Heart right ventricle (tissue), 16 donors: ENCODE measurements at regions not wholly inside any gene's neighbourhood (a gene's known extent, or its start where the extent isn't known, plus 50 kb on each side); places are given as distances from the start of the nearest gene placed in this dataset.

Source experiments
- ATAC-seq, 8 donors: fragments of 200-7000 bp; cut with Tn5 transposase; one replicate each; pipeline ENCODE4 v1.9.1; 2020; ENCODE audit warnings: mild to moderate bottlenecking in 8 of 8, moderate library complexity in 8 of 8, moderate number of reproducible peaks in 1 of 8
- DNase-seq, 2 donors: peaks; one replicate each; pipeline ENCODE4 v3.0.0-alpha.2; 2020
- H3K27ac ChIP-seq, 10 donors: fragments of 200-600 bp; sonication (generic) in 2 of 10; one replicate each; pipeline versions ENCODE4 v1.5.0 to v1.8.0; 2020 to 2022; ENCODE audit warnings: mild to moderate bottlenecking in 3 of 10
- H3K27me3 ChIP-seq, 7 donors: fragments of 200-600 bp; one replicate each; pipeline ENCODE4 v1.8.0; 2021 to 2022; ENCODE audit warnings: mild to moderate bottlenecking in 2 of 7
- H3K36me3 ChIP-seq, 9 donors: fragments of 200-600 bp; sonication (generic) in 1 of 9; one replicate each; pipeline versions ENCODE4 v1.5.0 to v1.8.0; 2020 to 2022; ENCODE audit warnings: mild to moderate bottlenecking in 2 of 9
- H3K4me1 ChIP-seq, 9 donors: fragments of 200-600 bp; sonication (generic) in 1 of 9; one replicate each; pipeline versions ENCODE4 v1.5.0 to v1.8.0; 2020 to 2022; ENCODE audit warnings: mild to moderate bottlenecking in 4 of 9
- H3K4me3 ChIP-seq, 10 donors: fragments of 200-600 bp; sonication (generic) in 2 of 10; one replicate each; pipeline versions ENCODE4 v1.5.0 to v1.8.0; 2020 to 2022; ENCODE audit warnings: mild to moderate bottlenecking in 7 of 10, moderate library complexity in 2 of 10
- H3K9me3 ChIP-seq, 11 donors: fragments of 200-600 bp in 10 of 11; sonication (generic) in 2 of 11; one replicate each; pipeline versions ENCODE4 v1.5.0 to v1.8.0; 2013 to 2022; ENCODE audit warnings: mild to moderate bottlenecking in 2 of 11, control low read depth in 1 of 11, moderate library complexity in 1 of 11
- WGBS, 2 donors: extraction: QIAGEN DNeasy Blood & Tissue Kit; methylation state at CpG; one replicate each; pipeline ENCODE4 v1.1.7; 2013; ENCODE audit warnings: inconsistent platforms in 1 of 2; 5-methylcytosine and 5-hydroxymethylcytosine counted together
- intact Hi-C, 10 donors: fragments of 100-400 bp; cut with DNase I; formaldehyde crosslinking; loops; one replicate each; pipeline versions ENCODE4 v1.11.1 to v1.14.2; 2022
- TF ChIP-seq, protein P1 (sequence below), 9 donors: fragments of 200-600 bp; sonication (generic) in 2 of 9; IDR thresholded peaks; one replicate each; pipeline versions ENCODE4 v1.5.0 to v1.8.0; 2021 to 2022; ENCODE audit warnings: antibody characterized with exemption in 9 of 9, mild to moderate bottlenecking in 5 of 9, moderate library complexity in 1 of 9
- donor health status: Arrhythmogenic right ventricular cardiomyopathy.
- donor health status: ischemic (EF 13 %, LVEDD 7.1; RV severe dilation, severe dysfunction).
- donor health status: healthy with polysubstance abuse.
- donor health status: DM: no; HTN: yes; CAD: no.
- donor health status: DM: no; HTN: no; CAD: no.
- donor health status: ischemic (EF 25% LVEDD 6.9; RV normal size, moderate dysfunction).
- donor health status: ischemic (EF 25% LVEDD 5.7; RV mildly dilated, moderate dysfunction).
- donor health status: healthy.
- donor health status: DM: yes; HTN: yes; CAD: no.
- donor health status: Ischemic cardiomyopathy.
- donor health status: ischemic (EF 35%, LVEDD 5.7; RV mildly dilated, moderate dysfunction).
- donor health status: nonischemic (EF 11% LVEDD 7.7; RV severe dilation, severe dysfunction).
- donor health status: DM: yes; HTN: yes; CAD: no.
- donor health status: PGD.
- donor health status: ischemic (EF 29% LVEDD 5.4; RV normal size, mild dysfunction).
- donor health status: nonischemic (EF 23%, LVEDD 6.1; RV moderate dilation, normal function).

GRCh38 chr3:181839916-181840297, 128.2 kb downstream of the SOX2 start:
- 68 to 73% methylated on average over 3 of the region's 3 CpGs for WGBS, 2 donors
- TF ChIP-seq, protein P1, sequence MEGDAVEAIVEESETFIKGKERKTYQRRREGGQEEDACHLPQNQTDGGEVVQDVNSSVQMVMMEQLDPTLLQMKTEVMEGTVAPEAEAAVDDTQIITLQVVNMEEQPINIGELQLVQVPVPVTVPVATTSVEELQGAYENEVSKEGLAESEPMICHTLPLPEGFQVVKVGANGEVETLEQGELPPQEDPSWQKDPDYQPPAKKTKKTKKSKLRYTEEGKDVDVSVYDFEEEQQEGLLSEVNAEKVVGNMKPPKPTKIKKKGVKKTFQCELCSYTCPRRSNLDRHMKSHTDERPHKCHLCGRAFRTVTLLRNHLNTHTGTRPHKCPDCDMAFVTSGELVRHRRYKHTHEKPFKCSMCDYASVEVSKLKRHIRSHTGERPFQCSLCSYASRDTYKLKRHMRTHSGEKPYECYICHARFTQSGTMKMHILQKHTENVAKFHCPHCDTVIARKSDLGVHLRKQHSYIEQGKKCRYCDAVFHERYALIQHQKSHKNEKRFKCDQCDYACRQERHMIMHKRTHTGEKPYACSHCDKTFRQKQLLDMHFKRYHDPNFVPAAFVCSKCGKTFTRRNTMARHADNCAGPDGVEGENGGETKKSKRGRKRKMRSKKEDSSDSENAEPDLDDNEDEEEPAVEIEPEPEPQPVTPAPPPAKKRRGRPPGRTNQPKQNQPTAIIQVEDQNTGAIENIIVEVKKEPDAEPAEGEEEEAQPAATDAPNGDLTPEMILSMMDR (IDR thresholded peaks at IDR 0.05), result no peak
- Histone ChIP-seq H3K27me3 (peaks cover 0 to 4% (median 0%) of the 10 kb centered on the region in 7 donors), H3K36me3 (no peaks in the 10 kb centered on the region), H3K4me1 (no peaks in the 10 kb centered on the region), H3K4me3 (no peak overlapping the region), H3K9me3 (no peaks in the 10 kb centered on the region), H3K27ac (no peak overlapping the region)
- DNase-seq, result no peak
- intact Hi-C loops, result no loop called here
- no peak for ATAC-seq

GRCh38 chr3:181844211-181844610, 132.5 kb downstream of the SOX2 start:
- TF ChIP-seq, protein P1 (IDR thresholded peaks at IDR 0.05), result no peak
- Histone ChIP-seq H3K27me3 (peaks cover 0 to 3% (median 0%) of the 10 kb centered on the region in 7 donors), H3K27ac (no peak overlapping the region), H3K4me3 (no peak overlapping the region), H3K36me3 (no peaks in the 10 kb centered on the region), H3K9me3 (no peaks in the 10 kb centered on the region), H3K4me1 (no peaks in the 10 kb centered on the region)
- intact Hi-C loops, result no loop called here
- ATAC-seq (no peak), DNase-seq (no peak)
- 72 to 73% methylated on average over 3 of the region's 3 CpGs for WGBS, 2 donors

DNA sequence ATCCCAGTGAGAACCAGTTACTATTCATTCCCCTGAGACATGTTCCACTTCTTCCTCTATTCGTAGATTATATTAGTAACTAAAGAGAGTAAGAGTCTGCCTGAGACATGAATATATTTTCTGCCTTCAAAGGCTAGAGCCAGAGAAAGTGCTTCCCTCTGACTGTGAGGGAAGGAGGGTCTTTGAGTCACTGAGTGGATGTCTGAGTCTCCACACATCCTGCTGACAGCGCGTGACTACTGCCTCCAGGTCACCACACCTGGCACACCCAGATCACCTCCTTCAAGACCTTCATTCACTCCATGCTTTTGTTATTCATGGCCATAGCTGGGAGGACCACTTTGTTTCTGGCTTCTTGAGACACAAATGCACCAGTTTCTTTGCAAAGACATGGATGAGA, 135.6 kb downstream of the SOX2 start:
- TF ChIP-seq, protein P1 (IDR thresholded peaks at IDR 0.05), result no peak
- Histone ChIP-seq H3K4me3 (no peak overlapping the region), H3K36me3 (no peaks in the 10 kb centered on the region), H3K27ac (no peak overlapping the region), H3K27me3 (peaks cover 0 to 3% (median 0%) of the 10 kb centered on the region in 7 donors), H3K4me1 (no peaks in the 10 kb centered on the region), H3K9me3 (no peaks in the 10 kb centered on the region)
- intact Hi-C loops, result no loop called here
- ATAC-seq, result no peak
- no peak for DNase-seq
- 87 to 92% methylated on average over 3 of the region's 3 CpGs for WGBS, 2 donors

GRCh38 chr3:181851063-181851462, 139.3 kb downstream of the SOX2 start:
- H3K27ac ChIP-seq, result no peak overlapping the region
- no peak for DNase-seq
- H3K9me3 ChIP-seq, result peaks cover 0 to 5% (median 0%) of the 10 kb centered on the region in 11 donors
- intact Hi-C loops, result no loop called here
- no peak for ATAC-seq
- TF ChIP-seq, protein P1 (IDR thresholded peaks at IDR 0.05), result no peak
- WGBS, 2 donors, result 49 to 52% methylated on average over 4 of the region's 4 CpGs
- H3K27me3 ChIP-seq, result peaks cover 0 to 3% (median 0%) of the 10 kb centered on the region in 7 donors
- H3K4me1 ChIP-seq, result no peaks in the 10 kb centered on the region
- H3K36me3 ChIP-seq, result no peaks in the 10 kb centered on the region
- no peak overlapping the region for H3K4me3 ChIP-seq
